WTC11 (cell line): ENCODE measurements at regions not wholly inside any gene's neighbourhood (a gene's known extent, or its start where the extent isn't known, plus 50 kb on each side); places are given as distances from the start of the nearest gene placed in this dataset.

Source experiments
- ATAC-seq: fragments of 200-7000 bp; cut with Tn5 transposase; 2 replicates; pipeline ENCODE4 v1.10.0; 2021; ENCODE audit warnings: mild to moderate bottlenecking, moderate library complexity
- CTCF ChIA-PET: fragments of 300-600 bp; sonication (Branson Sonifier 250); formaldehyde crosslinking; loops from one replicate; lab custom pipeline; 2021; ENCODE audit warnings: antibody characterized with exemption; lab: Charles Lee
- POLR2A ChIA-PET: fragments of 350-600 bp; sonication (Branson Sonifier 250); formaldehyde crosslinking; loops from one replicate; lab custom pipeline; 2021; ENCODE audit warnings: antibody characterized with exemption; lab: Charles Lee
- DNase-seq: peaks from one replicate; pipeline ENCODE4 v3.0.0; 2021; ENCODE audit warnings: low spot score
- H3K27ac Mint-ChIP-seq: 2 replicates; pipeline ENCODE4 v1.8.0; 2021; ENCODE audit warnings: mixed read lengths
- H3K27me3 Mint-ChIP-seq: 2 replicates; pipeline ENCODE4 v1.8.0; 2021; ENCODE audit warnings: low read depth, mild to moderate bottlenecking, moderate library complexity, mixed read lengths
- H3K36me3 Mint-ChIP-seq: 2 replicates; pipeline ENCODE4 v1.8.0; 2021; ENCODE audit warnings: mixed read lengths
- H3K4me1 Mint-ChIP-seq: 2 replicates; pipeline ENCODE4 v1.8.0; 2022; ENCODE audit warnings: mixed read lengths
- H3K4me3 Mint-ChIP-seq: 2 replicates; pipeline ENCODE4 v1.8.0; 2021; ENCODE audit warnings: mild to moderate bottlenecking, moderate library complexity, mixed read lengths
- H3K9me3 Mint-ChIP-seq: 2 replicates; pipeline ENCODE4 v1.8.0; 2021; ENCODE audit warnings: mixed read lengths
- AFF4 ChIP-seq: sonication (generic); formaldehyde crosslinking; IDR thresholded peaks from 2 replicates; pipeline ENCODE4 v1.8.1; 2023; ENCODE audit warnings: mild to moderate bottlenecking, missing genetic modification reagents, borderline replicate concordance
- AR ChIP-seq: fragments of 250-450 bp; sonication (Bioruptor Pico); IDR thresholded peaks from 2 replicates; pipeline ENCODE4 v1.9.0; 2021; ENCODE audit warnings: mild to moderate bottlenecking
- ARID4B ChIP-seq: sonication (generic); formaldehyde crosslinking; IDR thresholded peaks from 2 replicates; pipeline ENCODE4 v1.8.0; 2023; ENCODE audit warnings: missing genetic modification reagents, mild to moderate bottlenecking, borderline replicate concordance
- ATF2 ChIP-seq: sonication (generic); formaldehyde crosslinking; IDR thresholded peaks from 2 replicates; pipeline ENCODE4 v1.8.1; 2022; ENCODE audit warnings: low read depth, missing genetic modification reagents, borderline replicate concordance
- ESRRA ChIP-seq: sonication (generic); formaldehyde crosslinking; IDR thresholded peaks from 2 replicates; pipeline ENCODE4 v1.8.1; 2022; ENCODE audit warnings: mild to moderate bottlenecking, missing genetic modification reagents, borderline replicate concordance
- FOXK1 ChIP-seq: sonication (generic); formaldehyde crosslinking; IDR thresholded peaks from 2 replicates; pipeline ENCODE4 v1.8.0; 2022; ENCODE audit warnings: mild to moderate bottlenecking, moderate library complexity, missing genetic modification reagents
- IRF2 ChIP-seq: sonication (generic); formaldehyde crosslinking; IDR thresholded peaks from 2 replicates; pipeline ENCODE4 v1.8.0; 2022; ENCODE audit warnings: low read depth, missing genetic modification reagents, borderline replicate concordance
- MYBL2 ChIP-seq: sonication (generic); formaldehyde crosslinking; IDR thresholded peaks from 2 replicates; pipeline ENCODE4 v1.8.1; 2023; ENCODE audit warnings: mild to moderate bottlenecking, moderate library complexity, missing genetic modification reagents
- NFE2L1 ChIP-seq: sonication (generic); formaldehyde crosslinking; IDR thresholded peaks from 2 replicates; pipeline ENCODE4 v1.8.1; 2023; ENCODE audit warnings: missing genetic modification reagents
- NFYB ChIP-seq: sonication (generic); formaldehyde crosslinking; conservative IDR thresholded peaks from 2 replicates; pipeline ENCODE4 v1.8.0; 2022; ENCODE audit warnings: low read depth, missing genetic modification reagents
- PREB ChIP-seq: sonication (generic); formaldehyde crosslinking; IDR thresholded peaks from 2 replicates; pipeline ENCODE4 v1.8.1; 2022; ENCODE audit warnings: mild to moderate bottlenecking, missing genetic modification reagents, moderate library complexity, borderline replicate concordance
- PRRX2 ChIP-seq: fragments of 250-450 bp; sonication (Bioruptor Pico); IDR thresholded peaks from 2 replicates; pipeline ENCODE4 v1.8.0; 2021; ENCODE audit warnings: mild to moderate bottlenecking
- RELA ChIP-seq: sonication (generic); formaldehyde crosslinking; IDR thresholded peaks from 2 replicates; pipeline ENCODE4 v1.8.1; 2022; ENCODE audit warnings: missing genetic modification reagents, mild to moderate bottlenecking, borderline replicate concordance
- SMAD3 ChIP-seq: sonication (generic); formaldehyde crosslinking; IDR thresholded peaks from 2 replicates; pipeline ENCODE4 v1.8.0; 2022; ENCODE audit warnings: missing genetic modification reagents, mild to moderate bottlenecking, borderline replicate concordance
- STAT6 ChIP-seq: sonication (generic); formaldehyde crosslinking; conservative IDR thresholded peaks from 2 replicates; pipeline ENCODE4 v1.8.1; 2023; ENCODE audit warnings: mild to moderate bottlenecking, low read depth, missing genetic modification reagents, moderate library complexity
- TEAD4 ChIP-seq: sonication (generic); formaldehyde crosslinking; IDR thresholded peaks from 2 replicates; pipeline ENCODE4 v1.8.0; 2022; ENCODE audit warnings: mild to moderate bottlenecking, missing genetic modification reagents
- USF1 ChIP-seq: sonication (generic); formaldehyde crosslinking; IDR thresholded peaks from 2 replicates; pipeline ENCODE4 v1.8.0; 2022; ENCODE audit warnings: mild to moderate bottlenecking, missing genetic modification reagents
- ZNF138 ChIP-seq: sonication (generic); formaldehyde crosslinking; conservative IDR thresholded peaks from 2 replicates; pipeline ENCODE4 v1.8.1; 2022; ENCODE audit warnings: mild to moderate bottlenecking, moderate library complexity, missing genetic modification reagents
- ZNF396 ChIP-seq: fragments of 250-450 bp; sonication (Bioruptor Pico); IDR thresholded peaks from 2 replicates; pipeline ENCODE4 v1.8.0; 2021; ENCODE audit warnings: mild to moderate bottlenecking, moderate library complexity, borderline replicate concordance

GRCh38 chr18:56314396-56314795, 324.0 kb downstream of the TXNL1 start:
- peaks cover 4% of the 10 kb centered on the region; the same call in 1 of the 2 replicates for H3K4me1 Mint-ChIP-seq
- TF ChIP-seq USF1 (CRISPR knock-in tag) (no peak), ZNF396 (CRISPR knock-in tag) (no peak), NFE2L1 (CRISPR knock-in tag) (no peak), PREB (no peak), ZNF138 (CRISPR knock-in tag) (no peak), ATF2 (CRISPR knock-in tag) (no peak), IRF2 (CRISPR knock-in tag) (no peak), NFYB (no peak), RELA (CRISPR knock-in tag) (no peak), AFF4 (CRISPR knock-in tag) (no peak), AR (CRISPR knock-in tag) (no peak), STAT6 (CRISPR knock-in tag) (no peak), PRRX2 (CRISPR knock-in tag) (no peak), ARID4B (CRISPR knock-in tag) (no peak), SMAD3 (CRISPR knock-in tag) (no peak), ESRRA (CRISPR knock-in tag) (no peak), TEAD4 (CRISPR knock-in tag) (no peak), FOXK1 (CRISPR knock-in tag) (no peak), MYBL2 (no peak)
- TF ChIP-seq, all 79 proteins: peak for 0
- Mint-ChIP-seq H3K4me3 (no peak overlapping the region), H3K36me3 (no peaks in the 10 kb centered on the region), H3K27ac (no peak overlapping the region), H3K27me3 (no peaks in the 10 kb centered on the region), H3K9me3 (peaks cover 3% of the 10 kb centered on the region; the same call in 1 of the 2 replicates)
- ChIA-PET CTCF (interaction anchor here (1.1 kb wide), 1 partner anchor 453 kb away, joined by 3 read pairs; no protein-coding TSS in a partner anchor), POLR2A (no interaction called here)
- ATAC-seq, result no peak
- no peak for DNase-seq
